HG03565 (cell line): ENCODE measurements at regions not wholly inside any gene's neighbourhood (a gene's known extent, or its start where the extent isn't known, plus 50 kb on each side); places are given as distances from the start of the nearest gene placed in this dataset.

ENCODE experiments used
- ATAC-seq: cut with Tn5 transposase; IDR thresholded peaks from one replicate; pipeline ENCODE4 v1.9.1; 2021; ENCODE audit warnings: mild to moderate bottlenecking, moderate library complexity; ENCODE audit not compliant: unreplicated experiment

DNA sequence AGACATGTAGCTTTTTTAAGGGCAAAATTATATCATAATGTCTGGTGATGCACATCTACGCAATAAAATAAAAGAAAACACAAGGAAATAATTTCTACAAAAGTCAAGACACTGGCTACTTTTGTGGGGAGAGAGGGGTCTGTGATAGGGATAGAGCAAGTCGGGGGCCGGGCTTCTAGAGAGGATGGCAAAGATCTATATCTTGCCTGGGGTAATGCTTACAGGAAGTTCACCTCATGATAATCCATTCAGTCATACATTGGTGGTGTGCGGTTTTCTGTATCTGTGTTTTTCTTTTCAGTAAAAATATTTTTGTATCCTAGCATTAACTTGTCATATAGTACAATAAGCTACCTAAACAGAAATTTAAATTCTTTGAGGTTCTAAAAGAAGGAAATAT, 178.8 kb downstream of the ARRDC4 start:
- ATAC-seq, result no peak

DNA sequence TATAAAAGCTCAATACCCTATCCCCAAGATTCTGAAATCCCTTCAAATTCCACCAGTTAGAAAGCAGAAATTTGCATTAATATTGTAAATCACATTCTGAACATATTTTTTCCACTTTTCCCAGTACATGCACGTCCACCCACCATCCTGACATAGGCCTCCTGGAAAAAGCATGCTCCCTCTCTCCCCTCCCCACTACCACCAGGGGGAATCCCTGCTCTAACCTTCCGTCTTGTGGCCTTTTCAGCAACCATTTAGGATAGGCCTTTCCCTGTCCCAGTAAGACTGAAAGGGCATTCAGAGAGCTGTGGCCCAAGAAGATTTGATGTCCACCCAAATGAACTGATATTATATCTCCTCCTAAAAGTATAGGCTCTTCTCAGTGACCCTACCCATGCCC, 182.1 kb downstream of the ARRDC4 start:
- ATAC-seq, result no peak

DNA sequence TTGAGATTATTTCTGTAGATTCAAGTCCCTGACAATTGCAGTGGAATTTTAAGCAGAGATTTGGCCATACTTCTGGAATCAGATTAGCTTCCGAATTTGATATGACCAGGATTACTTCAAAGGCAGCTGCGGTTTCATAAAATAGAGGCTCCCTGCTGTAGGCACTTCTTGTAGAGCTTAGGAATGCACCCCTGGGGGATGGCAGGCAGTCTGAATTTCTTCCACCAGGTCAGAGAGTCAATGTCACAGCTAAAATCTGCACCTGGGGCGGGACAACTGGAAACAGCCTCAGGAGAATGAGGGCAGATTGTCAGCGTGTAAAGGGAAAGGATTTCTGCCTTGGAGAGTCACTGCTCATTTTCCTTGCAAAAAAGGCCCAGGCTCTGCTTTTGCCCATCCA, 182.6 kb downstream of the ARRDC4 start:
- ATAC-seq, result no peak

DNA sequence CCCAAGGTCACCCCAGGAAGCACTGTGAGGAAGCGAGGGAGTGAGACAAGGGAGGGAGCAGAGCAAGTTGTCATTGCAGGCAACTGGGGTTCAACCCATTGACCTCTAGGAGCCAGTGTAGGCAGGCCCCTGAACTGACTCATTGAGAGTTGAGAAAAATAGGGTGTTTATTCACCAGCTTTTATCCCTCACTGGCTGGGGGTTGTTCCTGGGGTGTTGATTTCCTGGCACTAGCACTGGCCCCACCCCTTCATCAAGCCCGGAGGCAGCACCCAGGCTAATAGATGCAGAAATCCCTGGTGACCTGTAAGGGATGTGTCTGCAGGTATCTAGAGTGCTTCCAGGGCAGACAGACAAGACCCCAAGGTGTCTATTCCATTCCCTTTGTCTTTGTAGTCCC, 183.9 kb downstream of the ARRDC4 start:
- ATAC-seq, result no peak

DNA sequence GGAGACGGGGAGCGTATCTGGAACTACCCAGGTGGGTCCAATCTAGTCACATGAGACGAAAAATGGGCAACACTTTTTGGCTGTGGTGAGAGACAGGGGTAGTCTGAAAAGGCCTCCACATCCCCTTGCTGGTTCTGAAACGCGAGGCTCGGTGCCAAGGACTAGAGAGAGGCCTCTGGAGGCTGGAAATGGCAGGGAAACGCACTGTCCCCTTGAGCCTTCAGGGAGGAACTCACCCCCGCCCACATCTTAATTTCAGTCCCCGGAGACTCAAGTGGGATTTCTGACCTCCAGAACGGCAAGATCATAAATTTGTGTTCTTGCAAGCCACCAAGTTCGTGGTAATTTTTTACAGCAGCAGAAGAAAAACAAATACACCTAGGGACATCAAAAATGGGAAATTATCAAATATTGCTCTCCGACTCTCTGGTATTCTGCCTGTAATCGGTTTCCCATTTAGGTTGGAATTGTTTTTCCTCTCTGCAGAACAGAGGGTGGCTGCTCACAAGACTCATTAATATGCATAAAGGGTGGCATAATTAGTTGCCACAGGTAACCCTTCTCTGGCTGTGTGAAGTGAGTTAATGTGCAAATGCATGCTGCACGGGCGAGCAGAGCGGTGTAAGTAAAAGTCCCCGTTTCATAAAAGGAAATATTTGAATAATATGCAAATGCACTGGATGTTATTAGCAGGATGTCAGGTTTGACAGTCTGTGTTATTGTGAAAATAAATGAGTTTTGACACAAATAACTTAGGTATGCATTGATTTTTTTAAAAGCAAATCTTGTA, 185.7 kb downstream of the ARRDC4 start:
- no peak for ATAC-seq

DNA sequence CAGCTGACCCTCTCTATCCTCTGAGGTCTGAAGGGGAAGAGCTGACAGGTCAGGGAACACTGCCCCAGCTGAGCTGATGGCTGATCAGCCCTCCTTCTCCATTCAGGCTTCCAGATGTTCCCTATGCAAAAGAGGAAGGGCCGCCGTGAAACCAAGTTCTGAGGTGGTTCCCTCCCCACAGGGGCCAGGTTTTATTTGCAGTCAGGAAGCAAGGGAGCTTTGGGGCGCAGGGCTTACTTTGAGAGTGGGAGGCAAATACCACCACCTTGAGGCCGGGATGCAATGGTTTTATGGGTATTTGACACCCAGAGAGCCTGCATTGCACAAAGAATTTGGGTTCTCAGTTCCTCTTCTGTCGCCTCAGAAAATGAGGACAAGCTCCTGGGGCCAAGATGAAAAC, 186.9 kb downstream of the ARRDC4 start:
- ATAC-seq, result no peak

DNA sequence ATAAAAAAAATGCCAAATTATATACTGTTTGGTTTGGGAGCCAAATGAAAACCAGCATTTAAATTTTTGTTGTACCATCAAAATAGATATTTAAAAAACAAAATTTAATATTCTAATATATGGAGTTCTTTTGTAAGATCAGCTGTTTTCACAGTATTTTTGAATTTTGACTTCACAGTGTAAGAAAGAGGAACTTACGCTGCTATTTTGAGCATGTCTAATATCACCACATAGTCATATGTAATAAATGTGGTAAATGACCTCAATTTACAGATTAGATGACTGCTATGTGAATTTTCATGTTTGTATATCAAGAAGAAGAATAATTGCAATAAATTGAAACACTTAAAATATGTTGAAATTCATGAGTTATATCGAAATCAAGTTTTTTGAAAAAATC, 189.6 kb downstream of the ARRDC4 start:
- no peak for ATAC-seq

DNA sequence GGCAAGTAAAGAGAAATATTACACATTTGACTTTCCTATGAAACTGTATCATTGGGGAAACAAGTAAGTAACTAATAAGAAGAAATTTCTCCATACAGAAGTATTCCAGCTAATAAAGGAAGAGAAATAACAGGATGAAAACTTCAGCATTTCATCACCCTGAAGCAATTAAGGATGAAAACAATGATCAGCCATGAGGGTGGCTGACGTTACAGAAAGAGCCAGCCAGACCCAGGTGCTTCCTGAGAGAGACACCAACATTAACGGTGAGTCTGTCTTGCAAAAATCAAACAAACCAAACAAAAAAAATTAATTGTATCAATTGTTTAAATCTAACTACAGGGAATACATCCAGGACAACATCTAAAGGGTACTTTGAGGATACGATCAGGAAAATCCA, 190.0 kb downstream of the ARRDC4 start:
- no peak for ATAC-seq

DNA sequence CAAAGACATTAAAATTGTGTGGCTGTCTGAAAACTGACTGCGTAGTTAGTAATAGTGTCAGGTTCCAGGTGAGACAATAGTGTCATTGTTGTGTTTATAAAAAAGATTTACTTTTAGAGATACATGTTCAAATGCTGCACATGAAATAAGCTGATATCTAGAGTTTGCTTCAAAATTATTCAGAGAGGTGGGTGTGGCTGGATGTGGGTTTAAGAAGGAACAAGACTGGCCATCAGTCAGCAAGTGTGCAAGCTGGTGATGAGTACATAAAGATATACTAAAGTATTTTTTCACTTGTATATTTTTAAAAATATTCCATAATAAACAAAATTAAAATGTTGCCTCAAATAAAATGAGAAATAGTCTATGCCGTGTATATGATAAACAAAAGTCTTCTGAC, 190.6 kb downstream of the ARRDC4 start:
- ATAC-seq, result no peak

DNA sequence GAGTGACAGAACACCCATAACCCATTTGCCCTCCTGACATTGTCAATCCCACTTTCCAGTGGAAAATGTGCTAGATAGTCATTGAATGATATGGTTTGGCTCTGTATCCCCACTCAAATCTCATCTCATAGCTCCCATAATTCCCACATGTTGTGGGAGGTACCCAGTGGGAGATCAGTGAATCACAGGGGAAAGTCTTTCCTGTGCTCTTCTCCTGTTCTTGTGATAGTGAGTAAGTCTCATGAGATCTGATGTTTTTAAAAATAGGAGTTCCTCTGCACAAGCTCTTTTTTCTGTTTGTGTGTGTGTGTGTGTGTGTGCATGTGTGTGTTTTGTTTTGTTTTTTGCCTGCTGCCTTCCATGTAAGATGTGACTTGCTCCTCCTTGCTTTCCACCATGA, 191.7 kb downstream of the ARRDC4 start:
- no peak for ATAC-seq

DNA sequence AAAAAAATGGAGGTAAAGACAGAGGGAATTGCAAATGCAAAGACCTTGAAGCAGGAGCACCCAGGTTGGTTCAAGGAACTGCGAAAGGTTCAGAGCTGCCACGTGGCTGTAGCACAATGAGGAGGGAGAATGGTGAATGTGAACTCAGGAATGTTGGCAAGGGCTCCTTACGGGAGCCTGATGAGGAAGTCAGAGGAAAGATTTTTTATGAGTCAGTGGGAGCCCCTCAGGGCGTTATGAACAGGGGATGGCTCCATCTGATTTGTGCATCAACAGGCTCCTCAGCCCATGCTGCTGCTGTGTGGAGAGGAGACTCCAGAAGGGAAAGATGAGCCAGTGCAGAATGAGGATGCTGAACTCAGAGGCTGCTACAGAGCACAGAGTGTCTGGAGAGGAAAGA, 194.4 kb downstream of the ARRDC4 start:
- ATAC-seq, result no peak

DNA sequence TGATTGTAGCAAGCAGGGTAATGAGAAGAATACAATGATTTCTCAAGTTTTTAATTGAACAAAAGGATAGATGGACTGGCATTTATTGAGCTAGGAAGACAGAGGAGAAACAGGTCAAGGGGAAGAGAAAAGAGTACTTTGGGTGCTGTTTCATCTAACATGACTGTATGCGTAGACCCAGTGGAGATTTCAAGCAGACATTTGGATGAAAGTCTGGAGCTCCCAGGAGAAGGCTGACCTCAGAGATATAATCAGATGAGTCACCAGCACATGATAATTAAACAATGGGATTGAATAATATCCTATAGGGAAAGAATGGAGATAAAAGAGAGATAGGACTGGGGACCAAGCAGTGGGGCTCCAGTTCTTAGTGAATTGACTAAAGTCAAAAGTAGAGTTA, 194.9 kb downstream of the ARRDC4 start:
- ATAC-seq, result no peak

DNA sequence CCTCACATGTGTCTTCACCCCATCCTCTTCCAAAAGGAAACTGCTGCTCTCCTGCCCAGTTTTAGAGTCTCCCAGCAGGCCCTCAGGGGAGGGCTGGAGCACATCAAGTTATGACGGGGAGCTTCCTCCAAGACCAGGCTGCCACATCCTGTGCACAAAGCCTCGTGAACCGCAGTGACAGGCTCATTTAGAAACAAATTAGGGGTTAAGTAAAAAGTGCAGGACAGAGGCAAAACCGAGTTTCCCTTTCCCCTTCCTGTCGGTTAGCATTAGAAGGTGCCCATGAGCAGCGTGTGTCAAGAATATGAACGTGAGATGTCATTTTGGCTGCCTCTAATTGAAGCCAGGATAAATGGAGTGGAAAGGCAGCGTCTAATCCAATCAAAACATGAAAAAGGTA, 199.7 kb downstream of the ARRDC4 start:
- ATAC-seq, result peak; percentile 94

DNA sequence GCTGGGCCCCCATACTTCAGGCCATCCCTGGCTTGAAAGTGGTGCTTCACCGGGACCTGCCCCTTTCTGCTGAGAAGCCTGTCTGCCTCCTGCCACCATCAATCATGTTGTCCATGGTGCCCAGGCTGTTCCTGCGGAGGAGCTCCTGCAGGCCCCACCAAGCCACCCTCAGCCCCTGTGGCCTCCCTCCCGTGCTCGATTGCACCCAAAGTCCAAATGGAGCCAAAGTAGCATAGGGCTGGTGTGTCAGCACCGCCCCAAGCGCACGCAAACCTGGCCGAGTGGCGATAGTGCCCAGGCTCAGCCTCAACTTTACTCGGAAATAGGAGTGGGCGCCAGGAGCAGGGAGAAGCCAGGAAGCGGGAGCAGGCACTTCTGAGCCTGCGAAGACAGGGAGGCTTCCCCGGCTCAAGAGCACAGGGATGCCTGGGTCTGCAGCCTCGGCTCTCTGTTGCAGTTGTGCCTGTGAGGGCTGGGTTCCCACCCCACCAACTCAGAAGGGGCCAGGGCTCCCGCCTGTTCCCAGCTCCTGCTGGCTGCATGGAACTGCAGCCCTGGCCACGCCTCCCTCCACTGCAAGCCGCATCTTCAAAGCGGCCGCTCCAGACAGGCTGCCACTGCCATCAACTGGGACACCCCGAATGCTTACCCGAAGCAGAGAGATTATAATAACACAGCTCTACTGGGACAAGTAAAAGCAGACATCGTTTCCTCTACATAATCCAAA, 203.0 kb downstream of the ARRDC4 start:
- ATAC-seq, result no peak

DNA sequence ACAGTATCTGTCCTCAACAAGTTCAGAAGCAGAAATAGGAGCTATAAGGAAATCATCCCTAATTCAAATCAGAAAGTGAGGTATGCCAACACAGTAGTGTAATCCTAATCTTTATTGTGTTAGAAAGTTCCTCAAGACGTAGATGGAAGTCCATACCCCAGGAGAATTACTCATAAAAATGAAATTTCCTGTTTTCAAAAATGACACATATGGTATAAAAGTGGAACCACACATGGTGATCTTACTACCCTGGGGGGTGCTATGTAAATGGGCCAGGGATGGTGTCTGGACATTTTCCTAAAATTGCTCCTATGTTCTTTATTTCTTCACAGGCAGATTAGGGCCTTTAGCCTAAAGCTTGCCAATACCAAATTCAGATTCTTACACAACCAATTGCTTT, 204.1 kb downstream of the ARRDC4 start:
- ATAC-seq, result no peak

DNA sequence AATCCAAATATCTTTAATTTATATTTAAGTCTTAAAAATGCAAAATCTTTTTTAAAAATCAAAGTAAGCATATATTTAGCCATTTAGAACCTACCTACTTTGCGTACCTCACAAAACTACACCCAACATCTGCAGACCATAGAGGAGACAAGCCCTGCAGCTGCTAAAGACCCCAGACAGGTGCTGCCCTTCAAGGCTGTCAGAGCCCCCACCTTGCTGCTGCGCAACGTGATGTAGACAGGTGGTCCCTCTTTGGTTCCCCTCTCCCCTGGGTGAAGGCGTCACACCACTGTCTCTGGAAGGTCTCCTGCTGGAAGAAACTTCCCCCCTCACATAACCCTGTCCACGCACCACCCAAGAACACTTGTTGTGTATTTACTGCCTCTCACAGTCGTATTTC, 204.5 kb downstream of the ARRDC4 start:
- no peak for ATAC-seq

DNA sequence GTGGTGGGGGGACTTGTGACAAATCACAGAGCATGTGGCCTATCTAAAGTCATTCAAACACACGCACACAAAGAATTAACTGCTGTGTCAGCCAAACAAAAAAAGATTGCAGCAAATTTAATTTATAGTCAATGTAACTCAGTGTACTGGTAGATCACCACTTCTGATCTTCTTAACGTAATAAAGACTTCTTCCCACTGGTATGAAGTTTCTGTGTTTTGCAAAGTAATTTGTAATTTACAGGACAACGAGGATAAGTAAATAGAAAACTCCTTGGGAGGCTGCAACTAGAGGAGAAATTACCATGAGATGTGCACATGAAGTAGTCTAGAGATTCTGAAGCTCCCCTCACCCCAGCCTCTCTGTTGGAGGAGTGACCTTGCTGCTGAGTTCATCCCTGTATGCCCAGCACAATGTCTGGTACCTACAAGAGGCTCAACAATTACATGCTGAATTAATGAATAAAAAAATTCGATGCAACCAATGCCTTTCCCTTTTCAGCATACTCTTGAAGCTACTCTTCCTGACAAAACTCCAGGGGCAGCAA, 207.3 kb downstream of the ARRDC4 start:
- ATAC-seq, result no peak

DNA sequence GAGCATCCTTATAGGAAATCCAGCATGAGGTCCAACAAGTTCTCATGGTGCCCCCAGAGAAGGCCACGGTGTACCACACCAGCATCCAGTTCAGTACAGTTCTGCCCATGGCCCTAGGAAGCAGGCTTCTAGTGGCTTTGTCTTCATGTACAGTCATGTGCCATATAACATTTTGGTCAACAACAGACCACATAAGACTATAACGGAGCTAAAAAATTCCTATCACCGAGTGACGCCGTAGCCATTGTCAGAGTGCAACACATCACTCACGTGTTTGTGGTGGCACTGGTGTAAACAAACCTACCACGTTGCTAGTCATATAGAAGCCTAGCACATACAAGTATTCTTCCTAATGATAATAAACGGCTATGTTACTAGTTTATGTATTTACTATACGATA, 209.0 kb downstream of the ARRDC4 start:
- ATAC-seq, result no peak

DNA sequence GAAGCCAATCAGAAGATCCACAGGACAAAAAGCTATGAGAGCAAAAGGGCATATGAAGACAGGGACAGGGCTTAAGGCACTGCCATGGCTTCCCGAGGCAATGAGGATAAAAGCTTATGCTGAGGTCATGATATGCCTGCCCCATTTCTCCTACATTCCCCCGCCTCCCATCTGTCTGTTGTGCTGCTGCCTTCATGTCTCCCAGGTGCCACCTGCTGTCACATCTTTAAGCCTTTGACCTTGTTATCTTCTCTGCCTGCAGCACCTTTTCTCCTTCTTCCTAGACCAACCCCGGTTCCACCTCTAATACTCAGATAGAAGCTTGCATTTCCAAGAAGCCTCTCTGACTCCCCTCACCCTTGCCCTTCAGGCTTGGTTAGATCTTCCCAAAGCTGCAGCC, 213.8 kb downstream of the ARRDC4 start:
- no peak for ATAC-seq

DNA sequence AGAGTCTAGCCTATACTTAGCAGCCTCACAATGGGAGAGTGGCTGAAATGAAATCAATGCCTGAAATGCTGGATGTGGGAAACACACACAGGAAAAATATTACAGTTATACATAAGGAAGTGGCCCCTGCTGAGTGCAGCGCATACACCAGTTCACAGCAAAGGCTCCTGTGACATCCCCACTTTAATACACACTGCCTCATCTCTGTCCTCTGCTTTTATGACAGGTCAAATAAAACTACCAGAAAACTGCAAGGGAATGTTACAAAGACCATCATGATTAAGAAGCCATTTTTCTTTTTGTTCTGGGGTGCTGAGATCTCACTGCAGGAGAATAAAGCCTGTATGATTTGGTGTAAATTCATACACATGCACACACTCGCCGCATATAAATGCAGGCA, 214.3 kb downstream of the ARRDC4 start:
- no peak for ATAC-seq

DNA sequence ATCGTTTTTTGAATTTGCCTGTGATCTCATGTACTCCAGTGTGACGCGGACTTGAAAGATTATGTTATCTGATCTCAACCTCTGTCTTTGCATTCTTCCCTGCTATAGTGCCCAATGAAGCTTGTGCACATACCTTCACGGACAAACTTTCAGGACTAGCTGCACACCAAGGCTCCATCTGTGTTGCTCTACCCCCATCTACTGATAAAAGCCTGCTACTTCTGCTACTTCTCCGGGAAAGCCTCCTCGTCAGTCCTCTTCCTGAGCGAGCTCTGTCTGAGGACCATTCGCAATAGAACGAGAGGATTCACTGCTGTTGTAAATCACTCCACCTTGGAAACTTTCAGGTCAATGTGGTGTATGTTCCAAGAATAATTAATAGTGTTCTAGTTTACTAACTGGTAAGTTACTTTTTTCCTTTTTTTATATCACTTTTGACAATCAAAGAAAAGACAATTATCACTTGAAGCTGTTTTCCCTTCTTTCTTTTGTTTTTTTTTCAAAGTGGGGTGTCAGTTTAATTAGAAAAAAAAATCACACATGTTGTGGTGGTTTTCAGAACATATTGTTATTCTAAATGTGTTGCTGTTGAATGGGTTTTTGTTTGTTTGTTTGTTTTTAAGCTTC, 217.6 kb downstream of the ARRDC4 start:
- ATAC-seq, result no peak

DNA sequence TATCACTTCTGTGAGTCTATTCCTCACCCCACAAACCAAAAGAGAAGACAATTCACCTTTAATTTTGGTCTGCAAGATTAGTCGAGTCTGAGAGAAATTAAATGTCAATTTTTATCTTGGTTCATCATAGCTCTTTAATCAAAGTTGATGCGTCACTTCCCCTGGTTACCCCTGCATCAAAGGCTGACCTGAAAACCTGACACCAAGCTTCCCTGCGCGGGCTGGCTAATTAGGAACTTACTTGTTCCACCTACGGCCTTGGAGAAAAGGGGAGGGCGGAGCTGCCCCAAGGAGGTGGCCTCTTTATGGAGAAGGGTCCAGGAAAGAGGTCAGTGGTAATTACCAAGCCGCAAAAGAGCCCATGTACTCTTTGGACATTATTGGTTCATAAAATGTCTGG, 218.4 kb downstream of the ARRDC4 start:
- ATAC-seq, result no peak
